Panc1 (cell line): ENCODE measurements at regions not wholly inside any gene's neighbourhood (a gene's known extent, or its start where the extent isn't known, plus 50 kb on each side); places are given as distances from the start of the nearest gene placed in this dataset.

ENCODE experiments used
- ATAC-seq: fragments of 200-7000 bp; cut with Tn5 transposase; 2 replicates; pipeline ENCODE4 v1.9.1; 2020; ENCODE audit warnings: mild to moderate bottlenecking, moderate library complexity
- BruUV-seq: library from RNA; stranded (reverse); fragments of 400-500 nt; replicated peaks from 2 replicates; lab custom pipeline; 2021; lab: Mats Ljungman, UMichigan
- CTCF ChIA-PET: fragments of 300-600 bp; sonication (Branson Sonifier 250); formaldehyde crosslinking; loops from one replicate; lab custom pipeline; 2022; ENCODE audit warnings: antibody characterized with exemption; lab: Charles Lee
- POLR2A ChIA-PET: fragments of 300-600 bp; sonication (Branson Sonifier 250); formaldehyde crosslinking; loops from one replicate; lab custom pipeline; 2022; ENCODE audit warnings: antibody characterized with exemption; lab: Charles Lee
- DNase-seq: peaks from one replicate; pipeline ENCODE4 v3.0.0-alpha.2; 2010; ENCODE audit warnings: low read depth, low spot score
- H3K27ac ChIP-seq: 2 replicates; pipeline ENCODE4 v1.5.1; 2011; ENCODE audit warnings: mild to moderate bottlenecking, low read length, inconsistent platforms
- H3K27me3 ChIP-seq: fragments of 200-500 bp; sonication (Bioruptor generic); 2 replicates; pipeline ENCODE4 v1.6.0; 2014; ENCODE audit warnings: low read length, inconsistent platforms; ENCODE audit not compliant: control insufficient read depth, insufficient read depth
- H3K36me3 ChIP-seq: fragments of 200-500 bp; sonication (Bioruptor generic); 2 replicates; pipeline ENCODE4 v1.5.1; 2014; ENCODE audit warnings: inconsistent platforms, mild to moderate bottlenecking, low read length, moderate library complexity; ENCODE audit not compliant: control insufficient read depth, insufficient read depth
- H3K4me1 ChIP-seq: 2 replicates; pipeline ENCODE4 v1.5.1; 2011; ENCODE audit warnings: inconsistent platforms, mild to moderate bottlenecking, low read length, moderate library complexity; ENCODE audit not compliant: control insufficient read depth, insufficient read depth
- H3K4me3 ChIP-seq, 2 experiments: 2 replicates each; pipeline ENCODE4 v1.5.1; 2011 to 2012; ENCODE audit warnings: low read depth in 2 of 2, low read length in 2 of 2, mild to moderate bottlenecking in 2 of 2, inconsistent platforms in 1 of 2, moderate library complexity in 1 of 2
- H3K9me3 ChIP-seq: fragments of 200-500 bp; sonication (Bioruptor generic); 2 replicates; pipeline ENCODE4 v1.5.1; 2014; ENCODE audit warnings: low read depth, mild to moderate bottlenecking, inconsistent platforms, low read length, moderate library complexity; ENCODE audit not compliant: control insufficient read depth, insufficient read depth
- POLR2AphosphoS5 ChIP-seq: IDR thresholded peaks from 2 replicates; pipeline ENCODE4 v1.6.1; 2012; ENCODE audit warnings: mild to moderate bottlenecking, low read depth, low read length, moderate library complexity
- SIN3A ChIP-seq: IDR thresholded peaks from 2 replicates; pipeline ENCODE4 v1.6.1; 2012; ENCODE audit warnings: low read depth, mild to moderate bottlenecking, low read length, moderate library complexity, borderline replicate concordance; ENCODE audit not compliant: insufficient read depth
- TCF7L2 ChIP-seq: IDR thresholded peaks from 2 replicates; pipeline ENCODE4 v1.6.1; 2011; ENCODE audit warnings: mild to moderate bottlenecking, low read depth, low read length, inconsistent platforms
- in situ Hi-C: cut with HindIII; loops from 2 replicates; pipeline ENCODE4 v1.10.0; 2016; ENCODE audit warnings: low sequenced_read_pairs, low pct_unique_long_range_greater_than_20kb
- intact Hi-C: fragments of 100-400 bp; cut with micrococcal nuclease; formaldehyde crosslinking; loops from one replicate; pipeline ENCODE4 v1.10.0; 2022; ENCODE audit not compliant: unreplicated experiment
- TF ChIP-seq, protein P1 (sequence below): fragments of 450-650 bp; IDR thresholded peaks from 2 replicates; pipeline ENCODE4 v1.5.1; 2017; ENCODE audit warnings: mild to moderate bottlenecking
- TF ChIP-seq, protein P2 (sequence below), 2 experiments: IDR thresholded peaks; 2 replicates each; pipeline ENCODE4 v1.6.1; 2011 to 2012; ENCODE audit warnings: low read depth in 2 of 2, control low read depth in 1 of 2, low read length in 1 of 2, mild to moderate bottlenecking in 1 of 2, moderate library complexity in 1 of 2; ENCODE audit not compliant: insufficient read depth in 1 of 2

- Histone ChIP-seq H3K9me3 (no peaks in the 10 kb centered on the region), H3K27me3 (no peaks in the 10 kb centered on the region; the same call in 1 of the 2 replicates), H3K36me3 (no peaks in the 10 kb centered on the region), H3K4me3 (no peak overlapping the region), H3K4me1 (no peaks in the 10 kb centered on the region), H3K27ac (no peak overlapping the region)
- intact Hi-C loops (no loop called here), in situ Hi-C loops (no loop called here)
- BruUV-seq = no TSS peak
- TF ChIP-seq SIN3A (no peak), POLR2AphosphoS5 (no peak), TCF7L2 (no peak)
- TF ChIP-seq, protein P1, sequence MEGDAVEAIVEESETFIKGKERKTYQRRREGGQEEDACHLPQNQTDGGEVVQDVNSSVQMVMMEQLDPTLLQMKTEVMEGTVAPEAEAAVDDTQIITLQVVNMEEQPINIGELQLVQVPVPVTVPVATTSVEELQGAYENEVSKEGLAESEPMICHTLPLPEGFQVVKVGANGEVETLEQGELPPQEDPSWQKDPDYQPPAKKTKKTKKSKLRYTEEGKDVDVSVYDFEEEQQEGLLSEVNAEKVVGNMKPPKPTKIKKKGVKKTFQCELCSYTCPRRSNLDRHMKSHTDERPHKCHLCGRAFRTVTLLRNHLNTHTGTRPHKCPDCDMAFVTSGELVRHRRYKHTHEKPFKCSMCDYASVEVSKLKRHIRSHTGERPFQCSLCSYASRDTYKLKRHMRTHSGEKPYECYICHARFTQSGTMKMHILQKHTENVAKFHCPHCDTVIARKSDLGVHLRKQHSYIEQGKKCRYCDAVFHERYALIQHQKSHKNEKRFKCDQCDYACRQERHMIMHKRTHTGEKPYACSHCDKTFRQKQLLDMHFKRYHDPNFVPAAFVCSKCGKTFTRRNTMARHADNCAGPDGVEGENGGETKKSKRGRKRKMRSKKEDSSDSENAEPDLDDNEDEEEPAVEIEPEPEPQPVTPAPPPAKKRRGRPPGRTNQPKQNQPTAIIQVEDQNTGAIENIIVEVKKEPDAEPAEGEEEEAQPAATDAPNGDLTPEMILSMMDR = no peak
- TF ChIP-seq, protein P2, sequence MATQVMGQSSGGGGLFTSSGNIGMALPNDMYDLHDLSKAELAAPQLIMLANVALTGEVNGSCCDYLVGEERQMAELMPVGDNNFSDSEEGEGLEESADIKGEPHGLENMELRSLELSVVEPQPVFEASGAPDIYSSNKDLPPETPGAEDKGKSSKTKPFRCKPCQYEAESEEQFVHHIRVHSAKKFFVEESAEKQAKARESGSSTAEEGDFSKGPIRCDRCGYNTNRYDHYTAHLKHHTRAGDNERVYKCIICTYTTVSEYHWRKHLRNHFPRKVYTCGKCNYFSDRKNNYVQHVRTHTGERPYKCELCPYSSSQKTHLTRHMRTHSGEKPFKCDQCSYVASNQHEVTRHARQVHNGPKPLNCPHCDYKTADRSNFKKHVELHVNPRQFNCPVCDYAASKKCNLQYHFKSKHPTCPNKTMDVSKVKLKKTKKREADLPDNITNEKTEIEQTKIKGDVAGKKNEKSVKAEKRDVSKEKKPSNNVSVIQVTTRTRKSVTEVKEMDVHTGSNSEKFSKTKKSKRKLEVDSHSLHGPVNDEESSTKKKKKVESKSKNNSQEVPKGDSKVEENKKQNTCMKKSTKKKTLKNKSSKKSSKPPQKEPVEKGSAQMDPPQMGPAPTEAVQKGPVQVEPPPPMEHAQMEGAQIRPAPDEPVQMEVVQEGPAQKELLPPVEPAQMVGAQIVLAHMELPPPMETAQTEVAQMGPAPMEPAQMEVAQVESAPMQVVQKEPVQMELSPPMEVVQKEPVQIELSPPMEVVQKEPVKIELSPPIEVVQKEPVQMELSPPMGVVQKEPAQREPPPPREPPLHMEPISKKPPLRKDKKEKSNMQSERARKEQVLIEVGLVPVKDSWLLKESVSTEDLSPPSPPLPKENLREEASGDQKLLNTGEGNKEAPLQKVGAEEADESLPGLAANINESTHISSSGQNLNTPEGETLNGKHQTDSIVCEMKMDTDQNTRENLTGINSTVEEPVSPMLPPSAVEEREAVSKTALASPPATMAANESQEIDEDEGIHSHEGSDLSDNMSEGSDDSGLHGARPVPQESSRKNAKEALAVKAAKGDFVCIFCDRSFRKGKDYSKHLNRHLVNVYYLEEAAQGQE (IDR thresholded peaks at IDR 0.05; ENCODE audit: insufficient read depth in 1 of 2, low read depth in 2 of 2, low read length in 1 of 2) = no peak
- ATAC-seq = no peak
- CTCF ChIA-PET = no interaction called here
- DNase-seq = no peak
- POLR2A ChIA-PET = no interaction called here
These were observed 193.7 kb downstream of the MIAT start for GRCh38 chr22:26851125-26851524.

- Histone ChIP-seq H3K4me1 (no peaks in the 10 kb centered on the region), H3K27me3 (no peaks in the 10 kb centered on the region; the same call in 1 of the 2 replicates), H3K27ac (no peak overlapping the region), H3K4me3 (no peak overlapping the region), H3K36me3 (no peaks in the 10 kb centered on the region), H3K9me3 (no peaks in the 10 kb centered on the region)
- in situ Hi-C loops = no loop called here
- ATAC-seq (no peak), DNase-seq (no peak)
- TF ChIP-seq TCF7L2 (no peak), SIN3A (no peak), POLR2AphosphoS5 (no peak)
- TF ChIP-seq, protein P1 = no peak
- TF ChIP-seq, protein P2 (IDR thresholded peaks at IDR 0.05; ENCODE audit: insufficient read depth in 1 of 2, low read depth in 2 of 2, low read length in 1 of 2) = peak; percentile 72 to 73
- intact Hi-C loops = no loop called here
- BruUV-seq = no TSS peak
- ChIA-PET POLR2A (no interaction called here), CTCF (no interaction called here)
These were observed 194.8 kb downstream of the MIAT start for GRCh38 chr22:26852176-26852575.
